Ishikawa (cell line): ENCODE measurements at regions not wholly inside any gene's neighbourhood (a gene's known extent, or its start where the extent isn't known, plus 50 kb on each side); places are given as distances from the start of the nearest gene placed in this dataset.

Experiments used
- CEBPB ChIP-seq: IDR thresholded peaks from 2 replicates; pipeline ENCODE4 v1.6.1; 2012
- CREB1 ChIP-seq: IDR thresholded peaks from 2 replicates; pipeline ENCODE4 v1.6.1; 2012; ENCODE audit warnings: low read depth
- EGR1 ChIP-seq: IDR thresholded peaks from 2 replicates; pipeline ENCODE4 v1.6.1; 2012
- EP300 ChIP-seq: IDR thresholded peaks from 2 replicates; pipeline ENCODE4 v1.6.1; 2012; ENCODE audit warnings: borderline replicate concordance
- FOXM1 ChIP-seq: IDR thresholded peaks from 2 replicates; pipeline ENCODE4 v1.6.1; 2012; ENCODE audit warnings: low read depth, borderline replicate concordance
- NFIC ChIP-seq: IDR thresholded peaks from 2 replicates; pipeline ENCODE4 v1.6.1; 2012
- RAD21 ChIP-seq: IDR thresholded peaks from 2 replicates; pipeline ENCODE4 v1.6.1; 2012; ENCODE audit warnings: low read depth
- TAF1 ChIP-seq: IDR thresholded peaks from 2 replicates; pipeline ENCODE4 v1.6.1; 2012; ENCODE audit warnings: low read depth, mild to moderate bottlenecking
- TCF12 ChIP-seq: IDR thresholded peaks from 2 replicates; pipeline ENCODE4 v1.6.1; 2012; ENCODE audit warnings: low read depth
- TEAD4 ChIP-seq: IDR thresholded peaks from 2 replicates; pipeline ENCODE4 v1.6.1; 2012
- YY1 ChIP-seq: IDR thresholded peaks from 2 replicates; pipeline ENCODE4 v1.6.1; 2012; ENCODE audit warnings: low read depth
- ZBTB7A ChIP-seq: IDR thresholded peaks from 2 replicates; pipeline ENCODE4 v1.6.1; 2012; ENCODE audit warnings: low read depth
- TF ChIP-seq, protein P1 (sequence below): IDR thresholded peaks from 2 replicates; pipeline ENCODE4 v1.6.1; 2012
- TF ChIP-seq, protein P2 (sequence below): IDR thresholded peaks from 2 replicates; pipeline ENCODE4 v1.6.1; 2012; ENCODE audit warnings: low read depth, mild to moderate bottlenecking
- TF ChIP-seq, protein P3 (sequence below): IDR thresholded peaks from 2 replicates; pipeline ENCODE4 v1.6.1; 2012

DNA sequence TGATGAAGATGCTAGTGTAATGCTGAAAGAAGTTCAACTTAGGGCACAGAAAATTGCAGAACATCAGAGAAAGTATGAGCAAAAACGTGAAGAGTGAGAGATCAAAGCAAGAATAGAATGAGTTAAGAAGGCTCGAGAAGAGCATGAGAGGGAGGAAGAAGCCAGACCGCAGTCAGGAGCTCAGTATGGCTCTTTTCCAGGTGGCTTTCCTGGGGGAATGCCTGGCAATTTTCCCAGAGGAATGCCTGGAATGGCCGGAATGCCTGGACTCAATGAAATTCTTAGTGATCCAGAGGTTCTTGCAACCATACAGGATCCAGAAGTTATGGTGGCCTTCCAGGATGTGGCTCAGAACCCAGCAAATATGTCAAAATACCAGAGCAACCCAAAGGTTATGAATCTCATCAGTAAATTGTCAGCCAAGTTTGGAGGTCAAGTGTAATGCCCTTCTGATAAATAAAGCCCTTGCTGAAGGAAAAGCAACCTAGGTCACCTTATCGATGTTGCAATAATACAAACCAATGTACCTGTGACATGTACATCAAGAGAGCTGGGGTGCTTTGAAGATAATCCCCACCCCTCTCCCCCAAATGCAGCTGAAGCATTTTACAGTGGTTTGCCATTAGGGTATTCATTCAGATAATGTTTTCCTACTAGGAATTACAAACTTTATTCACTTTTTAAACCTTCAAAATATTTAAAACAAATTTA is 277.9 kb downstream of the LPIN1 start:
- TF ChIP-seq CEBPB (peak; percentile 34), TEAD4 (peak; percentile 89), NFIC (peak; percentile 48)

DNA sequence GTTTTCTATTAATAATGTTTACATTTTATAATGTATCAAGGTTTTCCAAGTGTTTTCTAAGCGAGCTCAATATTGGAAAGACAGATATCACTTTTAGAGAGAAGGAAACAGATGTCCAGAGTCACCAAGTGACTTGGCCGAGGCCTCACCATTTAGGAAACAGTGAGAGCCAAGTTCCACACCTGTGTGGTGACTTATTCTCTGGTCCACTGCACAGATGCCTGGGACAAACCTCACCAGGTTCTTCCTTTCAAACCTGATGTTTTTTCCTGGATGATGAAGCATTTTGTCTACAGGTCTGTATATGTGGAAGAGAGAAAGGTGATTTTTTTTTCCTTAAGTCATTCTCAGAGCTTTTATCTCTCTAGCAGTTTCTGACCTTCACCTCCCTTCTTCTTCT is 280.7 kb downstream of the LPIN1 start:
- TF ChIP-seq, protein P1, sequence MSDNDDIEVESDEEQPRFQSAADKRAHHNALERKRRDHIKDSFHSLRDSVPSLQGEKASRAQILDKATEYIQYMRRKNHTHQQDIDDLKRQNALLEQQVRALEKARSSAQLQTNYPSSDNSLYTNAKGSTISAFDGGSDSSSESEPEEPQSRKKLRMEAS, result no peak
- TF ChIP-seq, protein P2, sequence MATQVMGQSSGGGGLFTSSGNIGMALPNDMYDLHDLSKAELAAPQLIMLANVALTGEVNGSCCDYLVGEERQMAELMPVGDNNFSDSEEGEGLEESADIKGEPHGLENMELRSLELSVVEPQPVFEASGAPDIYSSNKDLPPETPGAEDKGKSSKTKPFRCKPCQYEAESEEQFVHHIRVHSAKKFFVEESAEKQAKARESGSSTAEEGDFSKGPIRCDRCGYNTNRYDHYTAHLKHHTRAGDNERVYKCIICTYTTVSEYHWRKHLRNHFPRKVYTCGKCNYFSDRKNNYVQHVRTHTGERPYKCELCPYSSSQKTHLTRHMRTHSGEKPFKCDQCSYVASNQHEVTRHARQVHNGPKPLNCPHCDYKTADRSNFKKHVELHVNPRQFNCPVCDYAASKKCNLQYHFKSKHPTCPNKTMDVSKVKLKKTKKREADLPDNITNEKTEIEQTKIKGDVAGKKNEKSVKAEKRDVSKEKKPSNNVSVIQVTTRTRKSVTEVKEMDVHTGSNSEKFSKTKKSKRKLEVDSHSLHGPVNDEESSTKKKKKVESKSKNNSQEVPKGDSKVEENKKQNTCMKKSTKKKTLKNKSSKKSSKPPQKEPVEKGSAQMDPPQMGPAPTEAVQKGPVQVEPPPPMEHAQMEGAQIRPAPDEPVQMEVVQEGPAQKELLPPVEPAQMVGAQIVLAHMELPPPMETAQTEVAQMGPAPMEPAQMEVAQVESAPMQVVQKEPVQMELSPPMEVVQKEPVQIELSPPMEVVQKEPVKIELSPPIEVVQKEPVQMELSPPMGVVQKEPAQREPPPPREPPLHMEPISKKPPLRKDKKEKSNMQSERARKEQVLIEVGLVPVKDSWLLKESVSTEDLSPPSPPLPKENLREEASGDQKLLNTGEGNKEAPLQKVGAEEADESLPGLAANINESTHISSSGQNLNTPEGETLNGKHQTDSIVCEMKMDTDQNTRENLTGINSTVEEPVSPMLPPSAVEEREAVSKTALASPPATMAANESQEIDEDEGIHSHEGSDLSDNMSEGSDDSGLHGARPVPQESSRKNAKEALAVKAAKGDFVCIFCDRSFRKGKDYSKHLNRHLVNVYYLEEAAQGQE, result no peak
- TF ChIP-seq TCF12, result no peak
- TF ChIP-seq NFIC, result no peak
- no peak for TF ChIP-seq CEBPB
- no peak for TF ChIP-seq EGR1
- no peak for TF ChIP-seq TAF1
- no peak for TF ChIP-seq ZBTB7A

DNA sequence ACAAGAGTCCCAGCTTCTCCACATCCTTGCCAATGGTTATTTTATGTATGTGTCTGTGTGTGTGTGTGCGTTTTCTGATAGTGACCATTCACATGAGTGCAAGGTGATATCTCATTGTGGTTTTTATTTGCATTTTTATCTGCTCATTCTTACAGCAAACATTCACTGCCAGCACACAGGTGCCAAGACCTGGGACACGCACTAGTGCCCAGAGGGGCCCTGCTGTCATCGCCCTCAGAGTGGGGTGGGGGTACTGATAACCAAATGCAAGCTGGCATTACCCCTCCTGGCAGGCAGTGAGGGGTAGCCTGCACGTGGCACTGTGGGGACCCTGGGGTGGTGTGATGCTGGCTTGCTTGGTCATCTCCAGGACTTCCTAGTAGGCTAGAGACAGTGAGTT is 285.4 kb downstream of the LPIN1 start:
- TF ChIP-seq FOXM1, result no peak
- TF ChIP-seq EGR1, result no peak
- no peak for TF ChIP-seq CEBPB
- TF ChIP-seq, protein P2, result no peak
- TF ChIP-seq YY1, result no peak
- TF ChIP-seq, protein P3, sequence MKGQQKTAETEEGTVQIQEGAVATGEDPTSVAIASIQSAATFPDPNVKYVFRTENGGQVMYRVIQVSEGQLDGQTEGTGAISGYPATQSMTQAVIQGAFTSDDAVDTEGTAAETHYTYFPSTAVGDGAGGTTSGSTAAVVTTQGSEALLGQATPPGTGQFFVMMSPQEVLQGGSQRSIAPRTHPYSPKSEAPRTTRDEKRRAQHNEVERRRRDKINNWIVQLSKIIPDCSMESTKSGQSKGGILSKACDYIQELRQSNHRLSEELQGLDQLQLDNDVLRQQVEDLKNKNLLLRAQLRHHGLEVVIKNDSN, result no peak
- TF ChIP-seq CREB1, result no peak
- TF ChIP-seq, protein P1, result no peak
- no peak for TF ChIP-seq ZBTB7A
- TF ChIP-seq TAF1, result no peak
- TF ChIP-seq EP300, result no peak
- no peak for TF ChIP-seq TCF12

DNA sequence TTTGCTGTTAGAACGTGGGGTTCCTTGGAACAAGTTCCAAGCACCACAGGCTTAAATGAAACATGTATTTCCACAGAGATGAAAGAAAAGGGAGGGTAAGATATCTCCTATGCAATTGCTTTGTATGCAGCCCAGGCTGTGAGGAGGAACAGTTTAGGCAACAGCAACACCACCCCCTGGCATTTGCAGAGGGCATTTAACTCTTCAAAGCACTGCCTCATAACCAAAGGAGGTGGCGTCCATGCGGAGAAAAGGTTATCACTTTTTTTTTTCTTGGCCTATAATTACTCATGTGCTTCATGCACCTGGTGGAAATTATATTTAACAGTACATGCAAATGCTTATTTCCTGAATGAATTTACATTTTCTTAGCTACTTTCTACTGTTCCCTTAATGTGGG is 286.0 kb downstream of the LPIN1 start:
- TF ChIP-seq FOXM1 (no peak), TAF1 (no peak), TCF12 (no peak), EP300 (no peak), EGR1 (no peak), CEBPB (no peak), CREB1 (no peak), NFIC (no peak), ZBTB7A (no peak), TEAD4 (no peak), RAD21 (no peak), YY1 (no peak)
- TF ChIP-seq, protein P3, result no peak
- TF ChIP-seq, protein P1, result no peak
- TF ChIP-seq, protein P2, result no peak

DNA sequence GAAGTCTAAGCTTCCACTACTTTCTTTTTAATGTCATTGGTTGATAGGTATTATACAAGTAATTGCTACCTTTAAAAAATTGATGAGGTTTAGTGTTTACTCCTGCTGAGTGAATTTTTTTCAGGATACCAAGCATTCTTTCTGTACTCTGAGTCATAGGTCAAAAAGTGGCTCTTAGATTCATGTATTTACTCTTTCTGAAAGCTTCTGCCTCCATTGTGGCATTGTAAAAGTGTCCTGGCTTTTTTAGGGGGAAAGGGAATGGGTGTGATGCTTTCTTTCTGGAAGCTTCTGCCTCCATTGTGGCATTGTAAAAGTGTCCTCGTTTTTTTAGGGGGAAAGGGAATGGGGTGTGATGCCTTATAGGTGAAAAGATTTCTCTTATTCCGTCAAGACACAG is 286.5 kb downstream of the LPIN1 start:
- TF ChIP-seq EP300 (no peak), TAF1 (no peak), TEAD4 (peak; percentile 49; the same call in 1 of the 2 replicates), EGR1 (no peak)
- TF ChIP-seq, protein P3, result no peak
